ENCODE measurements at regions not wholly inside any gene's neighbourhood (a gene's known extent, or its start where the extent isn't known, plus 50 kb on each side); places are given as distances from the start of the nearest gene placed in this dataset.

DNA sequence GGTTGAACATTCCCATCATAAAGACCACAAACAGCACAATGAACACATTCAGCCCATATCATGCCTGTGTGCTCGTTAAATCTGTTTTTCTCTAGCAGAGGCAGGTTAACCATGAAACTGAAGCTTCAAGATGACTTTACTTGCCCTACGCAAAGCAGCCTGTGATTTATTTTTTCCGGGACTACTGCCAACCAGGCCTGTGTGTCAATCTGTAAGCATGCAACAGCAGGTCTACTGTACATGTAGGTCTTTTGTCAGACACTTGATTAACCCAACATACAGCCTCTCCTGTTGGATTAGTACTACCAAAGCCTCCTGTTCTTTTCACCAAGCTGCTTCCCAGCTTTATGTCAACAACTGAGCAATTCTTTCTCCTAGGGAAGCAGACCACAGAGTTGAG, 85.5 kb upstream of the ACSL1 start:
- TF ChIP-seq, protein P1, sequence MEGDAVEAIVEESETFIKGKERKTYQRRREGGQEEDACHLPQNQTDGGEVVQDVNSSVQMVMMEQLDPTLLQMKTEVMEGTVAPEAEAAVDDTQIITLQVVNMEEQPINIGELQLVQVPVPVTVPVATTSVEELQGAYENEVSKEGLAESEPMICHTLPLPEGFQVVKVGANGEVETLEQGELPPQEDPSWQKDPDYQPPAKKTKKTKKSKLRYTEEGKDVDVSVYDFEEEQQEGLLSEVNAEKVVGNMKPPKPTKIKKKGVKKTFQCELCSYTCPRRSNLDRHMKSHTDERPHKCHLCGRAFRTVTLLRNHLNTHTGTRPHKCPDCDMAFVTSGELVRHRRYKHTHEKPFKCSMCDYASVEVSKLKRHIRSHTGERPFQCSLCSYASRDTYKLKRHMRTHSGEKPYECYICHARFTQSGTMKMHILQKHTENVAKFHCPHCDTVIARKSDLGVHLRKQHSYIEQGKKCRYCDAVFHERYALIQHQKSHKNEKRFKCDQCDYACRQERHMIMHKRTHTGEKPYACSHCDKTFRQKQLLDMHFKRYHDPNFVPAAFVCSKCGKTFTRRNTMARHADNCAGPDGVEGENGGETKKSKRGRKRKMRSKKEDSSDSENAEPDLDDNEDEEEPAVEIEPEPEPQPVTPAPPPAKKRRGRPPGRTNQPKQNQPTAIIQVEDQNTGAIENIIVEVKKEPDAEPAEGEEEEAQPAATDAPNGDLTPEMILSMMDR (CRISPR knock-in tag; IDR thresholded peaks at IDR 0.05): no peak
- TF ChIP-seq PRPF4 (IDR thresholded peaks at IDR 0.05; ENCODE audit: low read depth, low read length, poor library complexity, severe bottlenecking) (no peak), XRCC5 (optimal IDR thresholded peaks at IDR 0.05; ENCODE audit: low read length) (no peak), FOSL1 (CRISPR knock-in tag; IDR thresholded peaks at IDR 0.05; ENCODE audit: borderline replicate concordance) (no peak), EZH2 (conservative IDR thresholded peaks at IDR 0.05; ENCODE audit: low read depth, low read length) (no peak), NBN (conservative IDR thresholded peaks at IDR 0.05) (no peak), ZFP36L1 (CRISPR knock-in tag; IDR thresholded peaks at IDR 0.05) (no peak), POLR2AphosphoS5 (IDR thresholded peaks at IDR 0.05; ENCODE audit: low read depth, low read length) (no peak)
- TF ChIP-seq, protein P2, sequence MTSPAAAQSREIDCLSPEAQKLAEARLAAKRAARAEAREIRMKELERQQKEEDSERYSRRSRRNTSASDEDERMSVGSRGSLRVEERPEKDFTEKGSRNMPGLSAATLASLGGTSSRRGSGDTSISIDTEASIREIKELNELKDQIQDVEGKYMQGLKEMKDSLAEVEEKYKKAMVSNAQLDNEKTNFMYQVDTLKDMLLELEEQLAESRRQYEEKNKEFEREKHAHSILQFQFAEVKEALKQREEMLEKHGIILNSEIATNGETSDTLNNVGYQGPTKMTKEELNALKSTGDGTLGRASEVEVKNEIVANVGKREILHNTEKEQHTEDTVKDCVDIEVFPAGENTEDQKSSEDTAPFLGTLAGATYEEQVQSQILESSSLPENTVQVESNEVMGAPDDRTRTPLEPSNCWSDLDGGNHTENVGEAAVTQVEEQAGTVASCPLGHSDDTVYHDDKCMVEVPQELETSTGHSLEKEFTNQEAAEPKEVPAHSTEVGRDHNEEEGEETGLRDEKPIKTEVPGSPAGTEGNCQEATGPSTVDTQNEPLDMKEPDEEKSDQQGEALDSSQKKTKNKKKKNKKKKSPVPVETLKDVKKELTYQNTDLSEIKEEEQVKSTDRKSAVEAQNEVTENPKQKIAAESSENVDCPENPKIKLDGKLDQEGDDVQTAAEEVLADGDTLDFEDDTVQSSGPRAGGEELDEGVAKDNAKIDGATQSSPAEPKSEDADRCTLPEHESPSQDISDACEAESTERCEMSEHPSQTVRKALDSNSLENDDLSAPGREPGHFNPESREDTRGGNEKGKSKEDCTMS (CRISPR knock-in tag; conservative IDR thresholded peaks at IDR 0.05): no peak
- TF ChIP-seq, protein P3, sequence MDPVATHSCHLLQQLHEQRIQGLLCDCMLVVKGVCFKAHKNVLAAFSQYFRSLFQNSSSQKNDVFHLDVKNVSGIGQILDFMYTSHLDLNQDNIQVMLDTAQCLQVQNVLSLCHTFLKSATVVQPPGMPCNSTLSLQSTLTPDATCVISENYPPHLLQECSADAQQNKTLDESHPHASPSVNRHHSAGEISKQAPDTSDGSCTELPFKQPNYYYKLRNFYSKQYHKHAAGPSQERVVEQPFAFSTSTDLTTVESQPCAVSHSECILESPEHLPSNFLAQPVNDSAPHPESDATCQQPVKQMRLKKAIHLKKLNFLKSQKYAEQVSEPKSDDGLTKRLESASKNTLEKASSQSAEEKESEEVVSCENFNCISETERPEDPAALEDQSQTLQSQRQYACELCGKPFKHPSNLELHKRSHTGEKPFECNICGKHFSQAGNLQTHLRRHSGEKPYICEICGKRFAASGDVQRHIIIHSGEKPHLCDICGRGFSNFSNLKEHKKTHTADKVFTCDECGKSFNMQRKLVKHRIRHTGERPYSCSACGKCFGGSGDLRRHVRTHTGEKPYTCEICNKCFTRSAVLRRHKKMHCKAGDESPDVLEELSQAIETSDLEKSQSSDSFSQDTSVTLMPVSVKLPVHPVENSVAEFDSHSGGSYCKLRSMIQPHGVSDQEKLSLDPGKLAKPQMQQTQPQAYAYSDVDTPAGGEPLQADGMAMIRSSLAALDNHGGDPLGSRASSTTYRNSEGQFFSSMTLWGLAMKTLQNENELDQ (CRISPR knock-in tag; IDR thresholded peaks at IDR 0.05; ENCODE audit: borderline replicate concordance): no peak
- TF ChIP-seq, protein P4, sequence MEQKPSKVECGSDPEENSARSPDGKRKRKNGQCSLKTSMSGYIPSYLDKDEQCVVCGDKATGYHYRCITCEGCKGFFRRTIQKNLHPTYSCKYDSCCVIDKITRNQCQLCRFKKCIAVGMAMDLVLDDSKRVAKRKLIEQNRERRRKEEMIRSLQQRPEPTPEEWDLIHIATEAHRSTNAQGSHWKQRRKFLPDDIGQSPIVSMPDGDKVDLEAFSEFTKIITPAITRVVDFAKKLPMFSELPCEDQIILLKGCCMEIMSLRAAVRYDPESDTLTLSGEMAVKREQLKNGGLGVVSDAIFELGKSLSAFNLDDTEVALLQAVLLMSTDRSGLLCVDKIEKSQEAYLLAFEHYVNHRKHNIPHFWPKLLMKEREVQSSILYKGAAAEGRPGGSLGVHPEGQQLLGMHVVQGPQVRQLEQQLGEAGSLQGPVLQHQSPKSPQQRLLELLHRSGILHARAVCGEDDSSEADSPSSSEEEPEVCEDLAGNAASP (CRISPR knock-in tag; IDR thresholded peaks at IDR 0.05; ENCODE audit: borderline replicate concordance): no peak

Data from HepG2 (cell line).